HG03521 (cell line): ENCODE measurements at regions not wholly inside any gene's neighbourhood (a gene's known extent, or its start where the extent isn't known, plus 50 kb on each side); places are given as distances from the start of the nearest gene placed in this dataset.

Source experiments
- ATAC-seq: cut with Tn5 transposase; IDR thresholded peaks from one replicate; pipeline ENCODE4 v1.9.1; 2021; ENCODE audit warnings: mild to moderate bottlenecking, moderate library complexity; ENCODE audit not compliant: unreplicated experiment

- no peak for ATAC-seq
These were observed 137.0 kb upstream of the LIPC start for GRCh38 chr15:58294681-58295254.

GRCh38 chr15:58295637-58296215, 136.1 kb upstream of the LIPC start:
- ATAC-seq, result no peak

GRCh38 chr15:58296276-58296675, 135.5 kb upstream of the LIPC start:
- no peak for ATAC-seq

- ATAC-seq, result no peak
These were observed 134.2 kb upstream of the LIPC start for GRCh38 chr15:58297639-58298038.

GRCh38 chr15:58298879-58299850, 132.6 kb upstream of the LIPC start:
- no peak for ATAC-seq

GRCh38 chr15:58302832-58303231, 129.0 kb upstream of the LIPC start:
- no peak for ATAC-seq

GRCh38 chr15:58303236-58303635, 128.6 kb upstream of the LIPC start:
- ATAC-seq, result no peak

- no peak for ATAC-seq
These were observed 125.0 kb upstream of the LIPC start for GRCh38 chr15:58306591-58307312.

GRCh38 chr15:58307313-58307961, 124.4 kb upstream of the LIPC start:
- no peak for ATAC-seq

- no peak for ATAC-seq
These were observed 122.9 kb upstream of the LIPC start for GRCh38 chr15:58308742-58309355.

- ATAC-seq, result no peak
These were observed 121.5 kb upstream of the LIPC start for GRCh38 chr15:58309963-58310928.

GRCh38 chr15:58311556-58311955, 120.2 kb upstream of the LIPC start:
- ATAC-seq, result no peak

GRCh38 chr15:58312031-58312430, 119.8 kb upstream of the LIPC start:
- ATAC-seq, result no peak

GRCh38 chr15:58313304-58313703, 118.5 kb upstream of the LIPC start:
- ATAC-seq, result no peak

- ATAC-seq, result no peak
These were observed 117.8 kb upstream of the LIPC start for GRCh38 chr15:58313810-58314592.

- ATAC-seq, result no peak
These were observed 117.1 kb upstream of the LIPC start for GRCh38 chr15:58314593-58315216.

GRCh38 chr15:58318517-58318916, 113.3 kb upstream of the LIPC start:
- no peak for ATAC-seq

- no peak for ATAC-seq
These were observed 110.8 kb upstream of the LIPC start for GRCh38 chr15:58321034-58321433.
